CD4-positive, alpha-beta T cell treated with Interleukin-4 for 1 hour (primary cell): ENCODE measurements at regions not wholly inside any gene's neighbourhood (a gene's known extent, or its start where the extent isn't known, plus 50 kb on each side); places are given as distances from the start of the nearest gene placed in this dataset.
A peak's percentile ranks its signal among the peaks of the same experiment; 100 is the strongest.
"Not testable (repeated sequence)": the region's sequence is repeated elsewhere in the genome, so short reads cannot be mapped to it uniquely, and the experiment has no call there.

Source experiments
- DNase-seq, 2 donors: peaks; one replicate each; pipeline ENCODE4 v3.0.0-alpha.2; 2020 to 2022

DNA sequence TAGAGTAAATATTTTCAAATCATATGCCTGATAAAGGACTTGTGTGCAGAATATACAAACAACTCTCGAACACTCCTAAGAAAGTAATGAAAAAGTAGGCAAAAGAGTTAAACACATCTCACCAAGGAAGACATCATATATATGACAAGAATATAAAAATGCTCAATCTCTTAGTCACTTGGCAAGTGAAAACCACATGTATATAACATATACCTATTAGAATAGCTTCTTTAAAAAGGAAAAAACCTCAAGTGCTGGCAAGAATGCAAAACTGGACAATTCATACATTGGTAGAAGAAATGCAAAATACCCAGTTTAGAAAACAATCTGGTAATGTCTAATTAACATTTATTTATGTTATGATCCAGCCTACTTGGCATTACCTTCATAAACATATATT, 146.6 kb upstream of the DGKB start:
- no peak for DNase-seq

- no peak for DNase-seq
These were observed 144.3 kb upstream of the DGKB start for GRCh38 chr7:15046861-15047260.

- DNase-seq = no peak
These were observed 141.4 kb upstream of the DGKB start for GRCh38 chr7:15043931-15044330.

- DNase-seq = no peak
These were observed 139.9 kb upstream of the DGKB start for GRCh38 chr7:15042285-15043065.

DNA sequence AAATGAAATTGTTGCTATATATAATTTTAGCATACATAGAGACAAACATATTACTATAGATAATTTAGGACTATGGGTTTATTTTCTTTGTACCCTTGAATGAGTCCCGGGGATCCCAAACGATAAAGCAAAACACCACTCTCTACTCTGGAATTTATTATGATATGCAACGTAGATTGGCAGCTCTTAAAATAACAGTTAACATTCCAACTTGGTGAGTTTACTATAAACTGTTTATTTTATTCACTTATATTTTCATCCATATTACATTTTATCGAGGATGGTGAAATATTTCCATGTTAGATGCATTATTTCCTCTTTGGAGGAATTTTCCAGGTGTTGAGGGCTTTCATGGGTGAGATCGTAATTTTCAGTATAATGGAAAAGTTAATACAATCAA, 138.7 kb upstream of the DGKB start:
- DNase-seq = no peak

DNA sequence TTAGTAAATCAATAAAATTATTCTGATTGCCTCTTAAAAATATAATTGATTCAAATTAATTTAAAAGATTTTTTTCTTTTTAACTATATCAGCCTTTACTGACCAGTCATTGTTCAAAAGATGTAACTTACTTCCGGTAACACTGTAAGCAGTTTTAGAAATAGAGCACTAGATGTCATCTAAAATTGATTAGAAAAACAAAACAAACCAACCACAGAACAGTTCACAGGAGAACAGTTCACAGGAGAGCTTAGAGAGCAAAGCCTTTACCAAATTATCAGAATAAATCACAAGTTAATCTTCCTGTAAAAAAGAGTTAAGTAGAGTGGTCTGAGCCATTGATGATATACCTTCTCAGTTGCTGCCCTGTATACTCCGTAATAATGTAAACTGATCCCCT, 133.3 kb upstream of the DGKB start:
- no peak for DNase-seq

DNA sequence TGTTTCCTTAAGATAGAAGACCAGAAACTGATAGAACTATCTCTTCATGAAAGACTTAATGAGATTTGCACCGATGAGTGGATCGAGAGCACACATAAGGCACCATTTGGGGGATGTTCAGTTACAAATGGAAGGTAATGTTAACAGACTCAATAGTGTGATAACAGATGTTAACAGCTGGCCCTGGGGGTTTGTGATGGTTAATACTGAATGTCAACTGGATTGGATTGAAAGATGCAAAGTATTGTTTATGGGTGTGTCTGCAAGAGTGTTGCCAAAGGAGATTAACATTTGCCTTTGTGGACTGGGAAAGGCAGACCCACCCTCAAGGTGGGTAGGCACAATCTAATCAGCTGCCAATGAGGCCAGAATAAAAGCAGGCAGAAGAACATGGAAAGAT, 130.5 kb upstream of the DGKB start:
- no peak for DNase-seq

- DNase-seq = no peak
These were observed 116.4 kb upstream of the DGKB start for GRCh38 chr7:15018981-15019380.

GRCh38 chr7:15016766-15017165, 114.2 kb upstream of the DGKB start:
- no peak for DNase-seq

DNA sequence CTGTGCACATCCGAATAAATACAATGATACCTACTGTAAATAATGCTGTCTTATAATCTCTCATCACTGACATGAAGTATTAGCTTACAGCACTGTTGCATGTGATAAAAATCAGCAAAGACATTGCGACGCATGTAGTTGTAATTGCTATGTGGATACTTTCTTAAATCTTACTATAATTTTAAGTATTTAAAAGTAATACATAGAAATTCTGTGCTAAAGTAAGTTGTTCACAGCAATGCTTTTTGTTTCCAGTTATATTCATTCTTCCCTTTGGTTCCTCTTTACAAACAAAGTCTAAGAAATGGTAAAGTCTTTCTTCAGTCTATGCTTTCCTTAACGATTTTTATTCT, 113.7 kb upstream of the DGKB start:
- DNase-seq = no peak

DNA sequence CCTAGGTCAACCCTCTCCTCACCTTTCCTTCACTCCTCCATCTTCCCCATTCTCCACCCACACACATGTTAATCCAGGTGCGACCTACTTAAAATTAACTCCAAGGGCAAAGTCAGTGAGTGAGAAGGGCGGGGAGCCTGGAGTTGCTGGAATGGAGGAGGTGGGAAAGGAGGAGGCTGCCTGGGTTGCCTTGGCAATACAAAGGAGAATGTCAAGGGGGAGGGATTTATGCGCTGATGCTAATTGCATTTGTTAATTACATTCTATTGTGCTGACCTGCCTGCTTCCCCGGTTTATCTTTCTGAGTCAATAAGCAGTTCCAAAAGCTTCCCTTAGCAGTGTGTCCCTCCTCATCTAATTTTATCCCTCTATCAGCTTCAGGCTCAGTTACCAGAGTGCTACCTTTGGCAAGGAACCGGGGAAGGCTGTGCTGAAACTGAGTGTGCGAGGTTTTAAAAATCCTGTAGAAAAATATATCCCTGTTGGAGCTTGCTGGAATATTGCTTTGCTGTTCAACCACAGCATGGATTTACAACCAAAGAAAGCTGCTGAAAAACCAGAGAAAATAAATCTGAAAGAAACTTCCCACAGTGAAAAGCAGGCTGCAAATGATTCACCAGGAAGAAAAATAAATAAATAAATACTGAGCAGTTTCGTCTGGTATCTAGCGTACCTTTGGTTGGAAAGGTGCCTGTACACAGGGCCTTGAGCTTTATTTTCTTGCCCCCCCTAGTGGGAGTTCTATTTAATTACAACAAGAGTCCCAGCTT, 113.2 kb upstream of the DGKB start:
- DNase-seq = peak in 1 of 2 donors; percentile 16

DNA sequence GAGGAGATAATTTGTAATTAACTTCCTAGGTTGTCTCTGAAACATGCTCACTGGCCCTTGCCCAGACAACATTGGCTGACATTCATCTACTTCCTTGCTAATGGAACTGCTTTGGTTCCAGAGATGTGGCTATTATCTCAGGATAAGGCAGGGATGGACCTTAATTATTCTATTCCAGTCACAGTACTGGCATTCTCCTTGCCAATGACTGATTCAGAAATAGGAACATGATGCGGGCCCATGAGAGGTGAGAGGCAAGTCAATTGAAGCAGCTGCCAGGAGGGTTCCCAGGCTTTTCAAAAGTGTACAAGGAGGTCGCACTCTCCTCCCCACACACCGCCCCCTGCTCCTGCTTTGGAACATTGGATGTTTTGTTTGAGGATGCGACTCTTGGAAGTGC, 109.6 kb upstream of the DGKB start:
- DNase-seq = no peak

- DNase-seq = no peak
These were observed 108.7 kb upstream of the DGKB start for GRCh38 chr7:15011289-15011688.

DNA sequence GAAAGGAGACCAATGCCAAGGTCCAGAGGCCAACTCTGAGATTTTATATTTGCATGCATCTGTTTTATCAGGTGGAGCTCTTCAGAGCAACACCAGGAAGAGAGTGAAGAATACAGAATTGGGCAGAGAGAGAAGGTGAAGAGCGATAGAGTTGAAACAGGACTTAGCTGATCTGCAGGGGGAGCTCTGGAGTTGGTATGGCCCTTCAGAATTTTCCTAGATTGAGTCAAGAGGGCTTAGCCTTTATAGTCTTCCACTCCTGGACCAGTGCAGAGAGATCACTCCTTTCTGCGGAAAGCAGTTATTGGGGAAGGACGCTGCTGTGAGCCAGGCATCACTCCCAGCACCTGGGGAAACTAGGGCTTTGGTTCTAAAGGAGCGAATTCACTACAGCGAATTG, 105.0 kb upstream of the DGKB start:
- no peak for DNase-seq

DNA sequence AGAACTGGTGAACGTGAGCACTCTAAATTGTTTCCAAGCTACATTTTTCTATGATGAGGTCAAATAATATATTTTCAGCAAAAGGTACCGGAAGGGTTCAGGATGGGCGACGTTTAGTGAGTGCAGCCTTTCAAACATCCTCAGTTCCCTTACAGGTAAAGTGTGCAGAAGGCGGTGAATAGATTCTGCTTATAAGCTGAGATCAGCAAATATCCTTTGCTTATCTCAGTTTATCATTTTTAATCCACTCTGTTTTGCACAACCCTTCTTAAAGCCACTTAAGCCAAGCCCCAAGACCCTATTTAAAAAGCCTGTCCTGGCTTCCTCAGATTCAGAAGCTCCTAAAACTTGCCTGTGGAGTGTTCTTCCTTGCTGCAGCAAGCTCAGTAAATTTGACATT, 103.1 kb upstream of the DGKB start:
- no peak for DNase-seq

DNA sequence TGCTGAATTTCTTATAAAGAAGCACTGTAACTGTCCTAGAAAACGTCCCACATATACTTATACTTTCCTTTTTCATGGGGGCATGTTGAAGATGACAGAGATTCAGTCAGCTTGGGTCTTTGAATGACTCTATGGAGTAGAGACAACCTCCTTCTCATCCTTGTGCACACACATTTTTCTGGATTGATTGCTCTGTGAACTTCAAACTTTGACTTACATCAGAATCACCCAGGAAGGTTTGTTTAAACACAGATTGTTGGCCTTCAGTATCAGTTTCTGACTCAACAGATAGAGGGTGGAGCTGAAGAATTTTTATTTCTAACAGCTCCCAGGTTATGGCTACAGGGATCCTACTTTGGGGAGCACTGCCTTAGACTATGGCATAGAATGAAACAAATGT, 97.6 kb upstream of the DGKB start:
- no peak for DNase-seq

DNA sequence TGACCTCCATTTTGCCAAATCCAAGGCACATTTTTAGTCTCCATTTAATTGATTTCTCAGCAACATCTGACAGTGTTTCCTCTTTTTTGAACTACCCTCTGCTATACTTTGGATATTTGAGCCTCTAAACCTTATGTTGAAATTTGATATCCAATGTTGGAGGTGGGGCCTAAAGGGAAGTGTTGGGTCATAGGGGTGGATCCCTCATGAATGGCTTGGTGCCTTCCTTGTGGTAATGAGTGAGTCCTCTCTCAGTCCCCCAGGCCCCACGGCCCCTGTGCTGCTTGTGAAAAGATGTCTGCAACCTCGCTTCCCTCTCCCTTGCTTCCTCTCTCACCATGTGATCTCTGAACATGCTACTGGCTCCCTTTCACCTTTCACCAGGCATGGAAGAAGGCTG, 96.8 kb upstream of the DGKB start:
- DNase-seq = no peak

DNA sequence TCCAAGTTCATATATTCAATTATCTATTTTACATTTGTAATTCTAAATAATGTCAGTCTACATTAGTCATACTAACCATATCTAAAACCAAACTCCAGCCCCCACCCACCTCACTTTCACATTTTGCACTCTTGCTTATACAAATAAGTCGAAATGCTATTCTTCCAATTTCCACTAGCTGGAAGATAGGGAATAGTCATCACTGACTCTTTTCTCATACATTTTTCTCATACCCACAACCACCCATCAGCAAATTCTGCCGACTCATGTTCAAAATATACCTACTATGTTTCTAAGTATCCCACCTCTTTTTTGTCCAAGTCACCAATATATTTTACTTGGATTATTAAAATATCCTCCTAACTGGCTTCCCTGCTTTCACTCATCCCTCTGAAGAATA, 93.2 kb upstream of the DGKB start:
- DNase-seq = no peak

- no peak for DNase-seq
These were observed 86.4 kb upstream of the DGKB start for GRCh38 chr7:14988941-14989340.

- DNase-seq = no peak
These were observed 76.1 kb upstream of the DGKB start for GRCh38 chr7:14978687-14979086.

DNA sequence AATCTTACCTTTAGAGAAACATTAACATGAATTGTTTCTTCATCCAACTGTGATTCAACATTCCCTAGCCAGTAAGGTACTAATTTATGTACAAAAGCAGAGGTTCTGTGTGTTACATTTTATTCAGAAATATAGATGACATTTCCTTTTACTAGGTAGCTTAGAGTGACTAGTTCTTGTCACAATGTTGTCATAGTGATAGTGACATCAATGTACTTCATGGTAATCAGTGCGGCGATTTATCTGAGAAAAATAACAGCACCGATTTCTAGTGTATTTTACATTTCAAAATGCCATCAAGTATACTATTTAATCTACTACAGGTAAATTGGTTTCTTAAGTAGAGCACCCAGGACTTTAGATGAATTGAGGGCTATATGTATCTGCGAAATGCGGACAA, 72.1 kb upstream of the DGKB start:
- no peak for DNase-seq

DNA sequence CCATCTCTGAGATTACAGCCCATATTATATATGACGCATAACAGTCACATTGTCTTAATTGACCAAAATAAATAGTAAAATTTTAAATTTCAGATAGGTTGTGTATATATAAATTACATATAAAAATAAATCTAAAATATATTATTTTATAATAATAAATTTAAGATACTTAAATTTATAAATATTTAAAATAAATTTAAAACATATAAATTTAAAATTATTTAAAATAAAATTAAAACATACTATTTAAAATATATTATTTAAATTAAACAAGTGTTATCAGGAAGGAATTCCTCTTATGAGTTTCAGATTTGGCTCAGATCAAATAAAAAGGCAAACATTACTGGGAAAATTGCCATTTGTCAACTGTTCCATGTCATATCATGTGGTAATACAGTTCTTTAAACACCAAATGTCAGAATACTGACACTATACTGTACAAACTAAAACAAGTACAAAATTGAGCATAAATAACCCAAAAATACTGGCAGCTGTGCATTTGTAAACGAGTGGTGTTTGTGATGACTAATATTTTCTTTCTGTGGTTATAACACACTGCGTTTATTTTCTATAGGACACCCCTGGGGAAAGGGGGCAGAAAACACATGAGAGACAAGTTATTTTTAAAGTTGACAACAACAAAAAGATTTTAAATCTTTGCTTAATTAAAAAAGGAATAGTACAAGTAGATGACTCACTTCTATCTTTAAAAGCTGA, 71.3 kb upstream of the DGKB start:
- no peak for DNase-seq

DNA sequence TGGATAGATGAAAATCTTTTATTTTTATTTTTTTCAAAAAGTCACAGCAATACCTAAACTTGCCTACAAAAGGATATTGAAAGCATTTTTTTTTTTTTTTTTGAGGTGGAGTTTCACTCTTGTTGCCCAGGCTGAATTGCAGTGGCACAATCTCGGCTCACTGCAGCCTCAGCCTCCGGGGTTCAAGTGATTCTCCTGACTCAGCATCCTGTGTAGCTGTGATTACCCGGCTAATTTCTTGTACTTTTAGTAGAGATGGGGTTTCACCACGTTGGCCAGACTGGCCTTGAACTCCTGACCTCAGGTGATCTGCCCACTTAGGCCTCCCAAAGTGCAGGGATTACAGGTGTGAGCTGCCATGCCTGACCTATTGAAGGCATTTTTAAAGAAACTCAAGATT, 69.1 kb upstream of the DGKB start:
- DNase-seq = not testable (repeated sequence)

DNA sequence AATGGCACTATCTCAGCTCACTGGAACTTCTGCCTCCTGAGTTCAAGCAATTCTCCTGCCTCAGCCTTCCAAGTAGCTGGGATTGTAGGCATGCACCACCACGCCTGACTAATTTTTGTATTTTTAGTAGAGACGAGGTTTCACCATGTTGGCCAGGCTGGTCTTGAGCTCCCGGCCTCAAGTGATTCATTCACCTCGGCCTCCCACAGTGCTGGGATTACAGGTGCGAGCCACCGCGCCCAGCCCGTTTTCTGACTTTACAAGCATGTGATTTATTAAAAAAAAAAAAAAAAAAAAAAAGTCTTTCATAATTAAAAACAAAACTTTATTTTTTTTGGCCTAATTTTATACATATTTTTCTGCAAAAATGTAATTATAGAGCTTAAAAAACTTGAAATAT, 64.8 kb upstream of the DGKB start:
- not testable (repeated sequence) for DNase-seq
